Neutrophil (primary cell): ENCODE measurements at regions not wholly inside any gene's neighbourhood (a gene's known extent, or its start where the extent isn't known, plus 50 kb on each side); places are given as distances from the start of the nearest gene placed in this dataset.

Source experiments
- H3K27ac ChIP-seq: fragments of 200-600 bp; sonication (generic); 2 replicates; pipeline ENCODE4 v1.5.1; 2016; ENCODE audit warnings: mild to moderate bottlenecking, moderate library complexity
- H3K27me3 ChIP-seq: fragments of 200-600 bp; sonication (generic); 2 replicates; pipeline ENCODE4 v1.6.0; 2016; ENCODE audit warnings: mild to moderate bottlenecking
- H3K36me3 ChIP-seq: fragments of 200-600 bp; sonication (generic); 2 replicates; pipeline ENCODE4 v1.5.1; 2017
- H3K4me1 ChIP-seq, 2 experiments: fragments of 200-600 bp in 1 of 2; sonication (generic) in 1 of 2; 1 replicate in 1 of 2; 2 replicates in 1 of 2; pipeline versions ENCODE4 v1.5.1 to v1.6.1; 2013 to 2016; ENCODE audit warnings: low read depth in 1 of 2, low read length in 1 of 2, mild to moderate bottlenecking in 1 of 2, moderate library complexity in 1 of 2; ENCODE audit not compliant: control insufficient read depth in 1 of 2, insufficient read depth in 1 of 2
- H3K4me3 ChIP-seq, 2 experiments: fragments of 200-600 bp in 1 of 2; sonication (generic) in 1 of 2; 1 replicate in 1 of 2; 2 replicates in 1 of 2; pipeline ENCODE4 v1.5.1; 2013 to 2016; ENCODE audit warnings: low read depth in 1 of 2, low read length in 1 of 2, mild to moderate bottlenecking in 1 of 2, moderate library complexity in 1 of 2
- H3K9me3 ChIP-seq: fragments of 200-600 bp; sonication (generic); 2 replicates; pipeline ENCODE4 v1.5.1; 2016
- CTCF ChIP-seq: fragments of 200-600 bp; sonication (generic); IDR thresholded peaks from 2 replicates; pipeline ENCODE4 v1.5.1; 2016; ENCODE audit warnings: antibody characterized with exemption

GRCh38 chr5:60287174-60287771 is 393.7 kb upstream of the PDE4D start:
- Histone ChIP-seq H3K9me3 (no peaks in the 10 kb centered on the region), H3K4me3 (no peak overlapping the region), H3K4me1 (peaks cover 16 to 19% of the 10 kb centered on the region in 2 experiments), H3K27me3 (no peaks in the 10 kb centered on the region), H3K36me3 (no peaks in the 10 kb centered on the region), H3K27ac (no peak overlapping the region)
- TF ChIP-seq CTCF = peak; percentile 91

GRCh38 chr5:60285910-60286309 is 392.4 kb upstream of the PDE4D start:
- H3K36me3 ChIP-seq = no peaks in the 10 kb centered on the region

GRCh38 chr5:60280943-60281342 is 387.4 kb upstream of the PDE4D start:
- no peaks in the 10 kb centered on the region for H3K9me3 ChIP-seq
- TF ChIP-seq CTCF = no peak
- H3K4me3 ChIP-seq = no peak overlapping the region
- H3K36me3 ChIP-seq = no peaks in the 10 kb centered on the region
- peaks cover 13 to 15% of the 10 kb centered on the region in 2 experiments for H3K4me1 ChIP-seq
- no peak overlapping the region for H3K27ac ChIP-seq
- H3K27me3 ChIP-seq = no peaks in the 10 kb centered on the region

More at GRCh38 chr5:60285910-60286309, 392.4 kb upstream of the PDE4D start:
- H3K4me1 ChIP-seq = peaks cover 16 to 19% of the 10 kb centered on the region in 2 experiments
- TF ChIP-seq CTCF = no peak
- no peak overlapping the region for H3K4me3 ChIP-seq
- no peaks in the 10 kb centered on the region for H3K9me3 ChIP-seq
- H3K27ac ChIP-seq = peak overlapping the region; percentile 25
- H3K27me3 ChIP-seq = no peaks in the 10 kb centered on the region

GRCh38 chr5:60277941-60278340 is 384.4 kb upstream of the PDE4D start:
- Histone ChIP-seq H3K4me1 (peaks cover 14 to 20% of the 10 kb centered on the region in 2 experiments), H3K36me3 (no peaks in the 10 kb centered on the region), H3K27ac (peak overlapping the region; percentile 15), H3K9me3 (no peaks in the 10 kb centered on the region), H3K4me3 (no peak overlapping the region), H3K27me3 (no peaks in the 10 kb centered on the region)
- TF ChIP-seq CTCF = no peak

GRCh38 chr5:60274747-60275146 is 381.2 kb upstream of the PDE4D start:
- no peaks in the 10 kb centered on the region for H3K27me3 ChIP-seq
- no peaks in the 10 kb centered on the region for H3K36me3 ChIP-seq
- H3K4me1 ChIP-seq = peaks cover 40 to 51% of the 10 kb centered on the region in 2 experiments
- no peak overlapping the region for H3K27ac ChIP-seq
- no peak overlapping the region for H3K4me3 ChIP-seq
- H3K9me3 ChIP-seq = no peaks in the 10 kb centered on the region
- TF ChIP-seq CTCF = no peak
